IMR-90 (cell line): ENCODE measurements at regions not wholly inside any gene's neighbourhood (a gene's known extent, or its start where the extent isn't known, plus 50 kb on each side); places are given as distances from the start of the nearest gene placed in this dataset.

Source experiments
- BHLHE40 ChIP-seq: fragments of 150-350 bp; IDR thresholded peaks from 2 replicates; pipeline ENCODE4 v1.6.1; 2016; ENCODE audit warnings: mild to moderate bottlenecking, low read depth, low read length
- MAFK ChIP-seq: IDR thresholded peaks from 2 replicates; pipeline ENCODE4 v1.6.1; 2012; ENCODE audit warnings: low read depth, low read length, improper control_type of control experiment
- MAZ ChIP-seq: IDR thresholded peaks from 2 replicates; pipeline ENCODE4 v1.6.1; 2012; ENCODE audit warnings: low read depth, mild to moderate bottlenecking, low read length, improper control_type of control experiment, moderate library complexity, borderline replicate concordance
- MXI1 ChIP-seq: IDR thresholded peaks from 2 replicates; pipeline ENCODE4 v1.6.1; 2012; ENCODE audit warnings: low read depth, mild to moderate bottlenecking, low read length, moderate library complexity, borderline replicate concordance
- POLR2A ChIP-seq: IDR thresholded peaks from 2 replicates; pipeline ENCODE4 v1.6.1; 2012; ENCODE audit warnings: mild to moderate bottlenecking, low read depth, low read length
- RAD21 ChIP-seq: IDR thresholded peaks from 2 replicates; pipeline ENCODE4 v1.6.1; 2012; ENCODE audit warnings: low read length, improper control_type of control experiment
- RCOR1 ChIP-seq: IDR thresholded peaks from 2 replicates; pipeline ENCODE4 v1.6.1; 2012; ENCODE audit warnings: mild to moderate bottlenecking, low read length, improper control_type of control experiment; ENCODE audit not compliant: insufficient replicate concordance
- TF ChIP-seq, protein P1 (sequence below): conservative IDR thresholded peaks from 2 replicates; pipeline ENCODE4 v1.5.1; 2012; ENCODE audit warnings: mild to moderate bottlenecking, low read depth, low read length, improper control_type of control experiment

DNA sequence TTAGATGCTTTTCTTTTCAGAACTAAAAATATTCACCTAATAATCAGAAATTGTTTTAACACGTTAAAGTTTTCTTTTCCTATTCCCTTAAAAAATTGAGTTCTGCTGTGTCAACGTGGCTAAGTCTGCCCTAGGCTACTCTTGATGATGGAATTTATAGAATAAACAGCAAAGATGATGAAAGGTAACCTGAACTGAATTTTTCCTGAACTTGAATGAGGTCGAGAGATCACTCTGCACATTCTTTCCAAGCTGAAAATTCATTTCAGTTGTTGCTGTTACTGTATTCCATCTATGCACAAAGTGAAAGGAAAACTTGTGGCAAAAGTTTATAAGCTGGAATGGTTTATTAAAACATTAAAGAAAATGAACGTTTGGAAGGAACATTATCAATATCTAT, 245.9 kb upstream of the GIMD1 start:
- TF ChIP-seq MAZ (no peak), RCOR1 (no peak), MXI1 (no peak), POLR2A (no peak), RAD21 (no peak), BHLHE40 (no peak), MAFK (no peak)
- TF ChIP-seq, protein P1, sequence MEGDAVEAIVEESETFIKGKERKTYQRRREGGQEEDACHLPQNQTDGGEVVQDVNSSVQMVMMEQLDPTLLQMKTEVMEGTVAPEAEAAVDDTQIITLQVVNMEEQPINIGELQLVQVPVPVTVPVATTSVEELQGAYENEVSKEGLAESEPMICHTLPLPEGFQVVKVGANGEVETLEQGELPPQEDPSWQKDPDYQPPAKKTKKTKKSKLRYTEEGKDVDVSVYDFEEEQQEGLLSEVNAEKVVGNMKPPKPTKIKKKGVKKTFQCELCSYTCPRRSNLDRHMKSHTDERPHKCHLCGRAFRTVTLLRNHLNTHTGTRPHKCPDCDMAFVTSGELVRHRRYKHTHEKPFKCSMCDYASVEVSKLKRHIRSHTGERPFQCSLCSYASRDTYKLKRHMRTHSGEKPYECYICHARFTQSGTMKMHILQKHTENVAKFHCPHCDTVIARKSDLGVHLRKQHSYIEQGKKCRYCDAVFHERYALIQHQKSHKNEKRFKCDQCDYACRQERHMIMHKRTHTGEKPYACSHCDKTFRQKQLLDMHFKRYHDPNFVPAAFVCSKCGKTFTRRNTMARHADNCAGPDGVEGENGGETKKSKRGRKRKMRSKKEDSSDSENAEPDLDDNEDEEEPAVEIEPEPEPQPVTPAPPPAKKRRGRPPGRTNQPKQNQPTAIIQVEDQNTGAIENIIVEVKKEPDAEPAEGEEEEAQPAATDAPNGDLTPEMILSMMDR: no peak
